Peyer's patch (tissue), 4 donors: ENCODE measurements at regions not wholly inside any gene's neighbourhood (a gene's known extent, or its start where the extent isn't known, plus 50 kb on each side); places are given as distances from the start of the nearest gene placed in this dataset.
"Not testable (repeated sequence)": the region's sequence is repeated elsewhere in the genome, so short reads cannot be mapped to it uniquely, and the experiment has no call there.

Source experiments
- POLR2A ChIP-seq, 2 donors: fragments of 450-650 bp; IDR thresholded peaks; one replicate each; pipeline ENCODE4 v1.5.1; 2017; ENCODE audit warnings: antibody characterized with exemption in 2 of 2, mild to moderate bottlenecking in 2 of 2, moderate library complexity in 2 of 2
- TF ChIP-seq, protein P1 (sequence below), 6 experiments: fragments of 450-650 bp in 4 of 6; fragments of 200-600 bp in 2 of 6; sonication (generic) in 1 of 6; IDR thresholded peaks; one replicate each; pipeline ENCODE4 v1.5.1; 2017 to 2019; ENCODE audit warnings: antibody characterized with exemption in 6 of 6, mild to moderate bottlenecking in 3 of 6, moderate library complexity in 1 of 6

DNA sequence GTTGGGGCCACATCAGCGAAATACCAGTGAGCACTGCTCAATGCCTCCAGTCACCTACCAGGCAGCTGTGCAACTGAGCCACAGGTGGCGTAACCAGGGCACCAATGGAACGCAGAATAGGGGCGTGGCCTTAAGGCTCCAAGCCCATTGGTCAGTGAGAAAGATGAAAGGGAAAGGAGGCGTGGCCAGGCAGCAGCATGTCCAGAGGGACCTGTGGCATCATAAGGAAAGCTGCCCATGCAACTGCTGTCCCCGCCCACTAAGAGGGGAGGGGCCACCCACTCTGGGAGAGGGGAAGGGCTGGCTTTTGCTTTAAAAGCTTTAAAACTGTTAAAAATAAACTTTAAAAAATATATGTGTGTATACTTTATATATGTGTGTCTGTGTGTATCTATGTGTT is 84.0 kb upstream of the ZSCAN2 start:
- TF ChIP-seq, protein P1, sequence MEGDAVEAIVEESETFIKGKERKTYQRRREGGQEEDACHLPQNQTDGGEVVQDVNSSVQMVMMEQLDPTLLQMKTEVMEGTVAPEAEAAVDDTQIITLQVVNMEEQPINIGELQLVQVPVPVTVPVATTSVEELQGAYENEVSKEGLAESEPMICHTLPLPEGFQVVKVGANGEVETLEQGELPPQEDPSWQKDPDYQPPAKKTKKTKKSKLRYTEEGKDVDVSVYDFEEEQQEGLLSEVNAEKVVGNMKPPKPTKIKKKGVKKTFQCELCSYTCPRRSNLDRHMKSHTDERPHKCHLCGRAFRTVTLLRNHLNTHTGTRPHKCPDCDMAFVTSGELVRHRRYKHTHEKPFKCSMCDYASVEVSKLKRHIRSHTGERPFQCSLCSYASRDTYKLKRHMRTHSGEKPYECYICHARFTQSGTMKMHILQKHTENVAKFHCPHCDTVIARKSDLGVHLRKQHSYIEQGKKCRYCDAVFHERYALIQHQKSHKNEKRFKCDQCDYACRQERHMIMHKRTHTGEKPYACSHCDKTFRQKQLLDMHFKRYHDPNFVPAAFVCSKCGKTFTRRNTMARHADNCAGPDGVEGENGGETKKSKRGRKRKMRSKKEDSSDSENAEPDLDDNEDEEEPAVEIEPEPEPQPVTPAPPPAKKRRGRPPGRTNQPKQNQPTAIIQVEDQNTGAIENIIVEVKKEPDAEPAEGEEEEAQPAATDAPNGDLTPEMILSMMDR (IDR thresholded peaks at IDR 0.05), result not testable (repeated sequence)
- not testable (repeated sequence) for TF ChIP-seq POLR2A (IDR thresholded peaks at IDR 0.05)
